Activated CD4-positive, alpha-beta T cell treated with anti-CD3 and anti-CD28 coated beads, Interleukin-2, amount 10 ng/mL, durations not matched to agents 7 days and 5 days (primary cell): ENCODE measurements at regions not wholly inside any gene's neighbourhood (a gene's known extent, or its start where the extent isn't known, plus 50 kb on each side); places are given as distances from the start of the nearest gene placed in this dataset.
"Not testable (repeated sequence)": the region's sequence is repeated elsewhere in the genome, so short reads cannot be mapped to it uniquely, and the experiment has no call there.

Experiments
- CTCF ChIA-PET: fragments of 350-600 bp; sonication (Branson Sonifier 250); formaldehyde crosslinking; loops from one replicate; lab custom pipeline; 2021; ENCODE audit warnings: antibody characterized with exemption; lab: Charles Lee
- POLR2A ChIA-PET: fragments of 350-600 bp; sonication (Branson Sonifier 250); formaldehyde crosslinking; loops from one replicate; lab custom pipeline; 2021; ENCODE audit warnings: antibody characterized with exemption; lab: Charles Lee
- DNase-seq: peaks from one replicate; pipeline ENCODE4 v3.0.0-alpha.2; 2020
- H3K27ac Mint-ChIP-seq: one replicate; pipeline ENCODE4 v1.8.0; 2021; ENCODE audit warnings: mild to moderate bottlenecking, moderate library complexity, mixed read lengths
- H3K27me3 Mint-ChIP-seq: one replicate; pipeline ENCODE4 v1.8.0; 2021; ENCODE audit warnings: mixed read lengths
- H3K36me3 Mint-ChIP-seq: one replicate; pipeline ENCODE4 v1.8.0; 2021; ENCODE audit warnings: low read depth, mixed read lengths
- H3K4me1 Mint-ChIP-seq: one replicate; pipeline ENCODE4 v1.8.0; 2021; ENCODE audit warnings: mixed read lengths
- H3K4me3 Mint-ChIP-seq: one replicate; pipeline ENCODE4 v1.8.0; 2021; ENCODE audit warnings: mild to moderate bottlenecking, moderate library complexity, mixed read lengths
- H3K9me3 Mint-ChIP-seq: one replicate; pipeline ENCODE4 v1.8.0; 2021; ENCODE audit warnings: mixed read lengths

DNA sequence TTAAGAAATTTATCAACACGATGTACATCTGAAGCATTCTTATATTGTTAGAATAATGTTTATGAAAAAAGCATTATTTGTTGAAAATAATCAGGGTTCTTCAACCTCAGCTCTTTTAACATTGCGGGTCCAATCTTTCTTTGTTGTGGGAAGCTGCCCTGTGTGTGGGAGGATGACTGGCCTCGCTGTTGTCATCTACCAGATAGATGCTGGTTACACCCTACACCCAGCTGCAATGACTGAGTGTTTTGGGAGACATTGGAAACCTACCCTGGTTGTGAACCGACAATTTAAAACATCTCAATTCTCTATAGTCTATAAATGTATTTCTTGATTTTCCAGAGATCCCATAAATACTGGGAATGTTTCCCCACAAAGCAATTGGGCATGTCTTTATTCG is 794.2 kb upstream of the CDH10 start:
- no peaks in the 10 kb centered on the region for H3K36me3 Mint-ChIP-seq

DNA sequence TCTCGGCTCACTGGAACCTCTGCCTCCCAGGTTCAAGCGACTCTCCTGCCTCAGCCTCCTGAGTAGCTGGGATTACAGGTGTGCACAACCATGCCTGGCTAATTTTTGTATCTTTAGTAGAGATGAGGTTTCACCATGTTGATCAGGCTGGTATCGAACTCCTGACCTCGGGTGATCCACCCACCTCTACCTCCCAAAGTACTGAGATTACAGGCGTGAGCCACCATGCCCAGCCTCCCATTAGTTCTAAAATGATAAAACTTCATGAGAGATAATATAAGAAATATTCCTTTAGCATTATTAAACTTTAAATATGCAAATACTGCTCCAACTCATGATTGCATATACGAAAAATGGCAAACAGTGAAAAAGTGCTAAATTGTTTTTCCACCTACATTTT is 793.6 kb upstream of the CDH10 start:
- POLR2A ChIA-PET, DNase-seq, CTCF ChIA-PET, H3K27ac Mint-ChIP-seq, H3K4me3 Mint-ChIP-seq, H3K36me3 Mint-ChIP-seq, H3K4me1 Mint-ChIP-seq, H3K27me3 Mint-ChIP-seq: not testable (repeated sequence)
- H3K9me3 Mint-ChIP-seq = peaks cover 13% of the 10 kb centered on the region

More for the DNA sequence above, 794.2 kb upstream of the CDH10 start:
- peaks cover 13% of the 10 kb centered on the region for H3K9me3 Mint-ChIP-seq
- no peaks in the 10 kb centered on the region for H3K4me1 Mint-ChIP-seq
- CTCF ChIA-PET = no interaction called here
- no peak overlapping the region for H3K27ac Mint-ChIP-seq
- H3K27me3 Mint-ChIP-seq = no peaks in the 10 kb centered on the region
- POLR2A ChIA-PET = no interaction called here
- H3K4me3 Mint-ChIP-seq = no peak overlapping the region
- DNase-seq = no peak

DNA sequence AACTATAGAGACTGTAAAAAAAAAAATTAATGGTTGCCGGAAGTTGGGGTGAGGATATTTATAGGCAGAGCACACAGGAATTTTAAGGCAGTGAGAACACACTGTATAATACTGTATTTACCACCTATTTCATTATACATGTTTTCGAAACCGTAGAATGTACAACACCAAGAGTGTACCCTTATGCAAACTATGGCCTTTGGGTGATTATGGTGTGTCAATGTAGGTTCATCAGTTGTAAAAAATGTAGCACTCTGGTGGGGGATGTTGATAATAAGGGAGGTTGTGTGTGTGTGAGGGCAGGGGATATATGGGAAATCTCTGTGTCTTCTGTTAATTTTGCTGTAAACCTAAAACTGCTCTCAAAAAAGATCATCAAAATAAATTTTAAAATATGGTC is 791.7 kb upstream of the CDH10 start:
- ChIA-PET POLR2A (no interaction called here), CTCF (no interaction called here)
- Mint-ChIP-seq H3K4me3 (no peak overlapping the region), H3K4me1 (no peaks in the 10 kb centered on the region), H3K36me3 (no peaks in the 10 kb centered on the region), H3K27ac (no peak overlapping the region), H3K9me3 (peaks cover 13% of the 10 kb centered on the region), H3K27me3 (no peaks in the 10 kb centered on the region)
- DNase-seq = no peak

DNA sequence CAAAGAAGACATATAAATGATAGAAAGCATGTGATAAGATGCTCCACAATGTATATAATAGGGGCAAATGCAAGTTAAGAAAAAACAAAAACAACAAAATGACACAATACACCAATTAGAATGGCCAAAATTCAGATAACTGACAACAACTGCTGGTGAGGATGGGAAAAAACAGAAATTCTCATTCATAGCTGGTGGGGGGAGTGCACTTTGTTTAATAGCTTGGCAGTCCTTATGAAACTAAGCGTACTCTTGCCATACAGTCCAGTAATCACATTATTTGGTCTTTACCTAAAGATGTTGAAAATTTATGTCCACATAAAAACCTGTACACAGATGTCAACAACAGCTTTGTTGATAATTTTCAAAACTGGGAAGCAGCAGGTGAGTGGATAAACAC is 791.1 kb upstream of the CDH10 start:
- ChIA-PET CTCF (no interaction called here), POLR2A (no interaction called here)
- H3K4me3 Mint-ChIP-seq = no peak overlapping the region
- peaks cover 13% of the 10 kb centered on the region for H3K9me3 Mint-ChIP-seq
- no peak for DNase-seq
- H3K27me3 Mint-ChIP-seq = no peaks in the 10 kb centered on the region
- no peaks in the 10 kb centered on the region for H3K36me3 Mint-ChIP-seq
- no peak overlapping the region for H3K27ac Mint-ChIP-seq
- no peaks in the 10 kb centered on the region for H3K4me1 Mint-ChIP-seq

DNA sequence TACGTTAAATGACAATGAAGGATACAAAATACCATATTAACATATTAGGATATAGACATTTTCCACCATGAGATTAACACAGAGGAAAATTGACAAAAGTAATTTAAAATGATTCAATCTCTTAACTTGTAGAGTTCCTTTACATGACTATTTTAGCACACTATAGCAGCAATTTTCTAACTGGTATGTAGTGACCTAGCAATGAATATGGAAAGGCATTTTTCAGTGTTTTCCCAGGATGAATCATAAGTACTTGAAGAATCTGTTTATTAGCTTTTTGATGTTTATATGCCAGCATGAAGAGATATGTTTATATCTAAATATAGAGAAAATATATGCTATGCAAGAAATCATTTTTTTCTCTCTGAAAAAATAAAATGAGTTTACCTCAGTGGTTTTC is 782.5 kb upstream of the CDH10 start:
- POLR2A ChIA-PET = no interaction called here
- Mint-ChIP-seq H3K27me3 (no peaks in the 10 kb centered on the region), H3K9me3 (no peaks in the 10 kb centered on the region), H3K4me3 (no peak overlapping the region), H3K27ac (no peak overlapping the region), H3K4me1 (no peaks in the 10 kb centered on the region), H3K36me3 (no peaks in the 10 kb centered on the region)
- CTCF ChIA-PET = no interaction called here
- DNase-seq = no peak

DNA sequence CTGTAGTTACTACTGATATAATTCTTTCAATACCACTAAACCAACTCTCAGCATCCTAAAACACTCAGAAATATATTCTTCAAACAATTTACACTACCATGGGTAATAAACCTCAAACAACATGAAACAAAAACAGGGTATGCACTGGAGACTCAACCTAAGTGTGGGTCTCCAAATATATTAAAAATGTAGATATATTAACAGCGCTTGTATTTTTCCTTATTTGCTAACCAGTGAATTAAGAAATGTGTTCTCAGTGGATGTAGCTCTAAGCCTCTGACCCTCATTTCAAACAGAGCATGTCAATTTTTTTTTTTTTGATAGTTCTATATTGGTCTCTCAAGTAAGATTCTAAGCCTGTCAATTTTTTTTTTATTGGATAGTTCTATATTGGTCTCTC is 778.5 kb upstream of the CDH10 start:
- Mint-ChIP-seq H3K27me3 (no peaks in the 10 kb centered on the region), H3K4me3 (no peak overlapping the region), H3K27ac (no peak overlapping the region), H3K9me3 (no peaks in the 10 kb centered on the region), H3K36me3 (no peaks in the 10 kb centered on the region), H3K4me1 (no peaks in the 10 kb centered on the region)
- DNase-seq = no peak
- CTCF ChIA-PET = no interaction called here
- POLR2A ChIA-PET = no interaction called here

DNA sequence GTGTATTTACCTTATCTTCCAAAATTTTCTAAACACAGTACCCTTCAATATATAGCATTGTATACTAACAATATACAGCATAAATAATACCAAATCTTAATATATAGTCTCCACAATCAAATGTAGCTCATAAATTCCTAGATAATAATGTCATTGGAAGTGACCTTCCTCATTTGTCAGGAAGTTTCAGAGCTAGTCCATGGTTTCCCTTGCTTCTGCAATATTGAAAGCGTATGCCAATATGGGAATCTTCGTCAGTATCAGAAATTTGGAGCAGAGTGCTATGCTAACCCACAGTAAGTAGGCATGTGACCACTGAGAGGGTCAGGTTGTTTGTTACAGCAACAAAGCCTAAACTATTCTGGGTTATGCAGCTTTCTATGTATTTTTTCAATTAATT is 774.9 kb upstream of the CDH10 start:
- H3K36me3 Mint-ChIP-seq = no peaks in the 10 kb centered on the region
- no peak overlapping the region for H3K27ac Mint-ChIP-seq
- no peaks in the 10 kb centered on the region for H3K27me3 Mint-ChIP-seq
- ChIA-PET POLR2A (no interaction called here), CTCF (interaction anchor here (0.5 kb wide), 1 partner anchor 468 kb away, joined by 3 read pairs; no protein-coding TSS in a partner anchor)
- no peak for DNase-seq
- no peaks in the 10 kb centered on the region for H3K4me1 Mint-ChIP-seq
- no peak overlapping the region for H3K4me3 Mint-ChIP-seq
- H3K9me3 Mint-ChIP-seq = peaks cover 3% of the 10 kb centered on the region

DNA sequence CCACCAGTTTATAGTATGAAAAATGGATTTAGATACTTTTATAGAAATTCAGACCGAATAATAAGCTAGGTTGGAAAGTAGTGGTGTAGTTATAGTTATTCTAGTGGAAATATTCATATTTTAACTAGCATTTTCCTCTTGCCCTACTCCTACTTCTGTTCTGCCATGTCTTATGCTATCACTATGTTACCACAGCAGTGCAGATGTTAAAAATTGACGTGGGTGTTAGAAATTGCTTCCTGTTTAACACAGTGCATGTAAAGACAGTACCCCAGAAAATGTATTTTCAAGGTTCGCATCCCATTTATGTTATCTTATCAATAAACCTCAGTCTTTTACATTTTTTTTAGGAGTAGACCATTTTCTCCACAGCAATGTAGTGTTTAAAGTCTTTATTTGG is 774.2 kb upstream of the CDH10 start:
- H3K27ac Mint-ChIP-seq = no peak overlapping the region
- no peak overlapping the region for H3K4me3 Mint-ChIP-seq
- H3K27me3 Mint-ChIP-seq = no peaks in the 10 kb centered on the region
- DNase-seq = no peak
- POLR2A ChIA-PET = no interaction called here
- H3K9me3 Mint-ChIP-seq = peaks cover 3% of the 10 kb centered on the region
- CTCF ChIA-PET = no interaction called here
- no peaks in the 10 kb centered on the region for H3K36me3 Mint-ChIP-seq
- no peaks in the 10 kb centered on the region for H3K4me1 Mint-ChIP-seq

DNA sequence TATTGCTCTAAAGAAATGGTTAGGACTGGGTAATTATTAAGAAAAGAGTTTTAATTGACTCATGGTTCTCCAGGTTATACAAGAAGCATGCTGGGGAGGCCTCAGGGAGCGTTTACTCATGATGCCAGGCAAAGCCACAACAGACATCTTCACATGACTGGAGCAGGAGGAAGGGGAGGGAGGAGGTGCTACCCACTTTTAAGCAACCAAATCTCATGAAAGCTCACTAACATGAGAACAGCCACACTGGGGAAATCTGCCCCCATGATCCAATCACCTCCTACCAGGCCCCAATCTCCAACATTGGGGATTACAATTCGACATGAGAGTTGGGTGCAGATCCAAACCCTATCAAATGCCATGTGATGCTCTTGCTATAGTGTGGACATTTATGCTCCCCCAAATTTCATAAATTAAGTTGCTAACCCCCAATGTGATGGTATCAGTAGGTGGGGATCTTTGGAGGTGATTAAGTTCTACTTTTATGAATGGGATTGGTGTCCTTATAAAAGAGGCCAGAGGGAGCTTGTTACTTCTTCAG is 773.6 kb upstream of the CDH10 start:
- Mint-ChIP-seq H3K4me1 (no peaks in the 10 kb centered on the region), H3K4me3 (no peak overlapping the region), H3K36me3 (no peaks in the 10 kb centered on the region), H3K9me3 (peaks cover 3% of the 10 kb centered on the region), H3K27me3 (no peaks in the 10 kb centered on the region), H3K27ac (no peak overlapping the region)
- ChIA-PET POLR2A (no interaction called here), CTCF (no interaction called here)
- no peak for DNase-seq

DNA sequence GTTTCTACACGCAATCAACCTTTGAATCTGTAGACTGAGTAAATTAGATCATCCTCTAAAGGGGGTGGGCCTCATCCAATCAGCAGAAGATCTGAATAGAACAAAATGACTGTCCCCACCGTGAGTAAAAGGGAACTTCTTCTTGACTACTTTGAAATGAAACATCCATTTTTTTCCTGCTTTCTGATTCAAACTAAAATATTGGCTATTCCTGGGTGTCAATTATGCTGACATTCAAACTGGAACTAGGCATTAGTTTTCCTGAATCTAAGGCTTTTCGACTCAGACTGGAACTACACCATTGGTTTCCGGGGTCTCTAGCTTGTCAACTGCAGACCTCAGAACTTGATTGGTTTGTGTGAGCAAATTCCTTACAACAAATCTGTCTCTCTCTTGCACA is 772.2 kb upstream of the CDH10 start:
- H3K36me3 Mint-ChIP-seq = no peaks in the 10 kb centered on the region
- H3K4me1 Mint-ChIP-seq = no peaks in the 10 kb centered on the region
- ChIA-PET CTCF (no interaction called here), POLR2A (no interaction called here)
- H3K27ac Mint-ChIP-seq = no peak overlapping the region
- DNase-seq = no peak
- no peaks in the 10 kb centered on the region for H3K27me3 Mint-ChIP-seq
- peaks cover 3% of the 10 kb centered on the region for H3K9me3 Mint-ChIP-seq
- H3K4me3 Mint-ChIP-seq = no peak overlapping the region

DNA sequence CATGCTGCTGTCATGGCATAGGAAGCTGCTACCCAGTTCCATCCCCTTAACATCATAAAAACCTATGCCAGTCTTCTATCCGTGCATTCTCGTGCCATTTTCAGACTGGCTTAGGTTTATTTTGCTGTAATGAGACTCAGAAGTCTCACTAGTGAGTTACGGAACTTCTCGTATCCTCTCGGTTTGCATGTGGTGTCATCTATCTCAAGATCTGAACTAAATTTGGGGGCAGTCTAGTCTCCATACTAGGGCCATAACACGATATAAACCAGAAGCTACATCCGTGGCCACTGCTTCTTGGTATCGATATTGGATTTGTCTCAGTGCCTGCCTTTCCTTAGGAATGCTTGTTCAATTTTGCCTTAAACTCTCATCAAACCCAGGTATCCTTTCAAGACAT is 771.2 kb upstream of the CDH10 start:
- Mint-ChIP-seq H3K27me3 (no peaks in the 10 kb centered on the region), H3K27ac (no peak overlapping the region), H3K36me3 (no peaks in the 10 kb centered on the region), H3K9me3 (peaks cover 6% of the 10 kb centered on the region), H3K4me3 (no peak overlapping the region), H3K4me1 (no peaks in the 10 kb centered on the region)
- DNase-seq = no peak
- ChIA-PET POLR2A (no interaction called here), CTCF (no interaction called here)

DNA sequence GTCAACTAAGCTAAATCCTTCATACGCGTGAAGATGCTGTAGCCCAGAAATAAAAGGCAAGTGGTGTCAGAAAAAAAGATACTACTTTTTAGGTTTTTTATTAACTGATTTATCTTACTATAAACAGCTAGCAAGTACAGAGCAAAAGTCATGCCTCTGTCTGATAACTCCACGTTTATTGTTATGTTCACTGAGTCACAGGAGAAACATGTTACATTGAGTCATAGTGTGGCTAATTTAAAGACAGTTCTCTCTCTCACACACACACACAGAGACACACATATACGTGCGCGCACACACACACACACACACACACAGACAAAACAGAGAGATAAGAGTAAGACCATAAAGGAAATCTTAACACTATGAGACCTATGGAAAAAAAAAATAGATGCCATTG is 770.0 kb upstream of the CDH10 start:
- Mint-ChIP-seq H3K9me3 (peaks cover 6% of the 10 kb centered on the region), H3K36me3 (no peaks in the 10 kb centered on the region), H3K4me3 (no peak overlapping the region), H3K4me1 (no peaks in the 10 kb centered on the region), H3K27me3 (no peaks in the 10 kb centered on the region), H3K27ac (no peak overlapping the region)
- CTCF ChIA-PET = no interaction called here
- DNase-seq = no peak
- POLR2A ChIA-PET = no interaction called here

DNA sequence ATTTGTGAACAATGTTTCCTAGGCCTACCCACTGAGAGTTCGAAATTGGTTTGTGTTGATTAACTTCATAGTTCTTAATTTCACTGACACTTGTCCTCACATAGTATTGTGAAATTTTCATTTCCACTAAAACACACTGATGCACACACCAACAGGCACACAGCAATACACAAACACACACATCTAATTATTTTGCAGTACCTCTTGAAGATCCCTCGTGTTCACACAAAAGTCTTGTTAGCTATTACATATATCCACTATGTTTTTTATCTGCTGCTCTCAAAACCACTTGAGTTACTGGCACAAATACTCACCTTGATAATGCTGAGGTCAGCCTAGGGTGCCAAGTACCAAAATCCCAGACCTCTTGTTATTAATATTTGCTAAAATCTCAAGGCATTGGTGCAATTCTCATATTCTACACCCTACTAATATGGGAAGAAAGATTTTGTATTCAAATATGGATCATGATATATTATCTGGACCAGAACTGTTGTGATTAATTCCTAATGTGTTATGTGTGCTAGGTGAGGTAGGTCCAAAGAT is 767.4 kb upstream of the CDH10 start:
- Mint-ChIP-seq H3K4me1 (no peaks in the 10 kb centered on the region), H3K36me3 (no peaks in the 10 kb centered on the region), H3K9me3 (peaks cover 7% of the 10 kb centered on the region), H3K27ac (no peak overlapping the region), H3K27me3 (no peaks in the 10 kb centered on the region), H3K4me3 (no peak overlapping the region)
- ChIA-PET CTCF (no interaction called here), POLR2A (no interaction called here)
- no peak for DNase-seq

DNA sequence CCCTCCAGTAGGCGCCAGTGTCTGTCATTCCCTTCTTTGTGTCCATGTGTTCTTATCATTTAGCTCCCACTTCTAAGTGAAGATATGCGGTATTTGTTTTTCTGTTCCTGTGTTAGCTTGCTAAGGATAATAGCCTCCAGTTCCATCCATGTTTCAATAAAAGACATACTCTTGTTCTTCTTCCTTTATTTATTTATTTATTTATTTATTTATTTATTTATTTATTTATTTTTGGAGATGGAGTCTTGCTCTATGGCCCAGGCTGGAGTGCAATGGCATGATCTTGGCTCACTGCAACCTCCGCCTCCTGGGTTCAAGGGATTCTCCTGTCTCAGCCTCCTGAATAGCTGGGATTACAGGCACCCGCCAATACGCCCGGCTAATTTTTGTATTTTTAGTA is 762.6 kb upstream of the CDH10 start:
- H3K4me1 Mint-ChIP-seq, POLR2A ChIA-PET, CTCF ChIA-PET: not testable (repeated sequence)

More for the DNA sequence above, 762.6 kb upstream of the CDH10 start:
- not testable (repeated sequence) for H3K9me3 Mint-ChIP-seq, H3K27me3 Mint-ChIP-seq, DNase-seq, H3K4me3 Mint-ChIP-seq, H3K36me3 Mint-ChIP-seq, H3K27ac Mint-ChIP-seq
